ENCODE measurements at regions not wholly inside any gene's neighbourhood (a gene's known extent, or its start where the extent isn't known, plus 50 kb on each side); places are given as distances from the start of the nearest gene placed in this dataset.
"Not testable (repeated sequence)": the region's sequence is repeated elsewhere in the genome, so short reads cannot be mapped to it uniquely, and the experiment has no call there.

DNA sequence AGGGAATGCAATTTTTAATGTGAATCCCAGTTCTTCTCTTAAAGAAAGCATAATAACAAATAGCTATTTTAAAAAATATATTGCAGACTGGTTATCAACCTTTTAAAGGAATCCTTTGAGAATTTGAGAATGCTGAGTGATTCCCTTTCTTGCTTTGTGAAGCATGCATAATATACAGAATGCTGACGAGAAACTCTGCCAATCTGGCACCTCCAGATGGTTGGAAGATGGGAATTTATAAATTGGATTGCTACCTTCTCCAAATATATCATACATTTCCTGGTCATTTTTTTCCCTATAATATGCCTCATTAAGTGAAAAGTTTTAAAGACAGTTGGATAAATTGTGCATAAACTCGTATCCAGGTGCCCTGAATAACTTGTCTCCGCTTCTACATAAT lies 333.9 kb upstream of the ARPP21 start:
- Histone ChIP-seq H3K4me3 (no peak overlapping the region), H3K27ac (no peak overlapping the region), H3K36me3 (ENCODE audit: insufficient read depth in 1 of 2, low read depth in 1 of 2) (no peaks in the 10 kb centered on the region), H3K4me1 (no peaks in the 10 kb centered on the region), H3K27me3 (ENCODE audit: insufficient read depth in 3 of 3, low read length in 2 of 3) (no peaks in the 10 kb centered on the region), H3K9me3 (no peaks in the 10 kb centered on the region)
- TF ChIP-seq, protein P1, sequence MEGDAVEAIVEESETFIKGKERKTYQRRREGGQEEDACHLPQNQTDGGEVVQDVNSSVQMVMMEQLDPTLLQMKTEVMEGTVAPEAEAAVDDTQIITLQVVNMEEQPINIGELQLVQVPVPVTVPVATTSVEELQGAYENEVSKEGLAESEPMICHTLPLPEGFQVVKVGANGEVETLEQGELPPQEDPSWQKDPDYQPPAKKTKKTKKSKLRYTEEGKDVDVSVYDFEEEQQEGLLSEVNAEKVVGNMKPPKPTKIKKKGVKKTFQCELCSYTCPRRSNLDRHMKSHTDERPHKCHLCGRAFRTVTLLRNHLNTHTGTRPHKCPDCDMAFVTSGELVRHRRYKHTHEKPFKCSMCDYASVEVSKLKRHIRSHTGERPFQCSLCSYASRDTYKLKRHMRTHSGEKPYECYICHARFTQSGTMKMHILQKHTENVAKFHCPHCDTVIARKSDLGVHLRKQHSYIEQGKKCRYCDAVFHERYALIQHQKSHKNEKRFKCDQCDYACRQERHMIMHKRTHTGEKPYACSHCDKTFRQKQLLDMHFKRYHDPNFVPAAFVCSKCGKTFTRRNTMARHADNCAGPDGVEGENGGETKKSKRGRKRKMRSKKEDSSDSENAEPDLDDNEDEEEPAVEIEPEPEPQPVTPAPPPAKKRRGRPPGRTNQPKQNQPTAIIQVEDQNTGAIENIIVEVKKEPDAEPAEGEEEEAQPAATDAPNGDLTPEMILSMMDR (IDR thresholded peaks at IDR 0.05): no peak
- intact Hi-C loops (cut with DNase I): no loop called here
- DNase-seq (no peak), ATAC-seq (no peak)
- 74 to 84% (median 83%) methylated on average over 3 of the region's 3 CpGs for WGBS, 3 donors

DNA sequence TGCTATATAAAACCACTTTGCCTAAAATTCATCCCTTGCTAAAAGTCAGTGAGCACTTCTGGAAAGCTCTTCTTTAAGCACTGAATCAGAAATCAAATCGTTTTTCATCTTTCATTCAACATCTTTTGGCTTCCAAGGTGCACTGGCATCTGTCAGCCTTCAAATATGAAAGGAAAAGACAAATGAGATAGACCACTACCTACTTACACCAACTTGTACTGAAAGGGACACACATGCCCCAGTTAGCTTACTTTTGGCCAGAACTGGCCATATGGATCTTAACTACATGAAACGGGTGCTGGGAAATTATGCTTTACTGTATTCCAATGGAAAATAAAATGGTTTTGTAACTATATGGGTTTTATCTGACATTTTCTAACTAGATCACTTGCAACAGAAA lies 332.0 kb upstream of the ARPP21 start:
- Histone ChIP-seq H3K4me3 (no peak overlapping the region), H3K9me3 (no peaks in the 10 kb centered on the region), H3K36me3 (ENCODE audit: insufficient read depth in 1 of 2, low read depth in 1 of 2) (no peaks in the 10 kb centered on the region), H3K27me3 (ENCODE audit: insufficient read depth in 3 of 3, low read length in 2 of 3) (no peaks in the 10 kb centered on the region), H3K27ac (no peak overlapping the region), H3K4me1 (no peaks in the 10 kb centered on the region)
- no peak for ATAC-seq
- intact Hi-C loops (cut with DNase I): no loop called here
- no peak for DNase-seq
- 60 to 77% (median 66%) methylated on average over 2 of the region's 2 CpGs for WGBS, 3 donors
- TF ChIP-seq, protein P1 (IDR thresholded peaks at IDR 0.05): no peak

DNA sequence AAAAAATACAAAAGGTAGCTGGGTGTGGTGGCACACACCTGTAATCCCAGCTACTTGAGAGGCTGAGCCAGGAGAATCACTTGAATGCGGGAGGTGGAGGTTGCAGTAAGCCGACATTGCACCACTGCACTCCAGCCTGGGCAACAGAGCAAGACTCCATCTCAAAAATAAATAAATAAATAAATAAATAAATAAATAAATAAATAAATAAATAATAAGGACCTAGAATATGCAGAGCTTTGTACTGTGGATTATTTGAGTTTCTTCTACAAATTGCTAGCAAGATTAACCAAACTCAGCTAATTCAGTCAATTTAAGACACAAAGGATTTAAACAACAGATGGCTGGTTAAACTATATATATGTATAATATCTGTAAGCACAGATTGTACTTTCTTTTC lies 322.5 kb upstream of the ARPP21 start:
- H3K27me3 ChIP-seq (ENCODE audit: insufficient read depth in 3 of 3, low read length in 2 of 3); intact Hi-C loops (cut with DNase I); H3K36me3 ChIP-seq (ENCODE audit: insufficient read depth in 1 of 2, low read depth in 1 of 2); H3K27ac ChIP-seq; H3K9me3 ChIP-seq; H3K4me3 ChIP-seq; H3K4me1 ChIP-seq; DNase-seq; ATAC-seq: not testable (repeated sequence)
- WGBS, 3 donors: 97 to 100% (median 98%) methylated on average over 2 of the region's 2 CpGs

DNA sequence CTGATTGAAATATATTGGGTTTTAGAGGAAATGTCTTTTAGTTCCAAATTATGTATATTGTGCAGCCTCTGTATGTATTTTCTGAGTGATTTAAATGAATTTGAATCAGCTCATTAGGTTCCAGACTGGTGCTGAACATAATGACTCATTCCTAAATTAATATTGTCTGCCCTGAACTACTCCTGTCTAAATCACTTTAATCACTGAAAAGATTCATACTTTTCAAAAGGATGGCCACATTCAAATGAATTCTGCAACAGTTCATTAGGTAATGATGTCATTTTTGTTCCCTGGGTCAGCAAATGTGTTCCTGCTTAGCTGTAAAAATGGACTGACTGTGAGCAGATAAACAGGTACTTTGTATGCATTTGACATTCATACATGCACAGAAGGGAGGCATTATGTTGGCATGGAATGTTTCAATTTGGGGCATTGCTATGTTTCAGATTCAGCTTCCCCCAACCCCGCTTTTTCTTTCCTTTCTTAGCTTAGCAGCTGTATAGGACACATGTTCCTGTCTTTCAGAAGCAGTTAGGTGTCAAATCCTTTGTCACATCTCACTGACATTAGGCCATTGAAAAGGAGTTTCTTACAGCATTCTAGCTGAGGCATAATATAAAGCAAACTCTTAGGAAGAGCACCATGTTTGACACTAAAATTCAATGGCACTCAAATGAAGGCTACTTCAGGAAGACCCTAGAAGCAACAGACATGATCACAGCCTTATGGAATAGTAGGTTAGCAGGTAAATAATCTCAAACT lies 318.5 kb upstream of the ARPP21 start:
- intact Hi-C loops (cut with DNase I): no loop called here
- Histone ChIP-seq H3K9me3 (no peaks in the 10 kb centered on the region), H3K27ac (no peak overlapping the region), H3K27me3 (ENCODE audit: insufficient read depth in 3 of 3, low read length in 2 of 3) (no peaks in the 10 kb centered on the region), H3K36me3 (ENCODE audit: insufficient read depth in 1 of 2, low read depth in 1 of 2) (no peaks in the 10 kb centered on the region), H3K4me1 (no peaks in the 10 kb centered on the region), H3K4me3 (no peak overlapping the region)
- 73 to 77% (median 73%) methylated on average over 1 of the region's 1 CpG for WGBS, 3 donors
- DNase-seq: no peak
- TF ChIP-seq, protein P1 (IDR thresholded peaks at IDR 0.05): no peak
- ATAC-seq: no peak

DNA sequence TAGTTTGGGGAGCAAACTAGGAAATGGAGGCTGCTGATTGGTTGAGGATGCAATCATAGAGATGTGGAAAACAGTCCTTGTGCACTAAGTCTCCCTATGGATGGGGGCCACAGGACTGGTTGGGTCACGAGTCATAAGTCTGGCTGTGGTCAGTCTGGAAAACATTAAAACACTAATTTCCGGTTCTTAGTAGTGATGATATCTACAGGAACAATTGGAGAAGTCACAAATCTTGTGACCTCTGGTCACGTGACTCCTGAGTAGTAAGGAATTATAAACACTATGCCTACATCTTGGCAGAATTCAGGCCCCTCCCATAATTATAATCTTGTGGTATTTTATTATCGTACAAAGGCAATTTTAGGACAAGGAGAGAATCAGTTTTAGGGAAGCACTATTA lies 317.3 kb upstream of the ARPP21 start:
- Histone ChIP-seq H3K4me3 (no peak overlapping the region), H3K9me3 (no peaks in the 10 kb centered on the region), H3K27ac (no peak overlapping the region), H3K4me1 (no peaks in the 10 kb centered on the region), H3K27me3 (ENCODE audit: insufficient read depth in 3 of 3, low read length in 2 of 3) (no peaks in the 10 kb centered on the region), H3K36me3 (ENCODE audit: insufficient read depth in 1 of 2, low read depth in 1 of 2) (no peaks in the 10 kb centered on the region)
- no peak for ATAC-seq
- TF ChIP-seq, protein P1 (IDR thresholded peaks at IDR 0.05): no peak
- intact Hi-C loops (cut with DNase I): no loop called here
- WGBS, 3 donors: 55 to 63% (median 56%) methylated on average over 4 of the region's 4 CpGs
- no peak for DNase-seq
